Cardiac septum (tissue), 1 donor: ENCODE measurements at regions not wholly inside any gene's neighbourhood (a gene's known extent, or its start where the extent isn't known, plus 50 kb on each side); places are given as distances from the start of the nearest gene placed in this dataset.
"Not testable (repeated sequence)": the region's sequence is repeated elsewhere in the genome, so short reads cannot be mapped to it uniquely, and the experiment has no call there.

Experiments
- DNase-seq: peaks from one replicate; pipeline ENCODE4 v3.0.0-alpha.2; 2020; ENCODE audit warnings: low spot score
- intact Hi-C: fragments of 100-400 bp; cut with DNase I; formaldehyde crosslinking; loops from one replicate; pipeline ENCODE4 v1.14.0; 2022
- donor health status: DM: no; HTN: no; CAD: no.

GRCh38 chr3:176193032-176193730 lies 1004.1 kb downstream of the TBL1XR1 start:
- DNase-seq = no peak
- intact Hi-C loops = no loop called here

- DNase-seq = no peak
- intact Hi-C loops = no loop called here
These were observed 1006.5 kb downstream of the TBL1XR1 start for GRCh38 chr3:176190755-176191154.

DNA sequence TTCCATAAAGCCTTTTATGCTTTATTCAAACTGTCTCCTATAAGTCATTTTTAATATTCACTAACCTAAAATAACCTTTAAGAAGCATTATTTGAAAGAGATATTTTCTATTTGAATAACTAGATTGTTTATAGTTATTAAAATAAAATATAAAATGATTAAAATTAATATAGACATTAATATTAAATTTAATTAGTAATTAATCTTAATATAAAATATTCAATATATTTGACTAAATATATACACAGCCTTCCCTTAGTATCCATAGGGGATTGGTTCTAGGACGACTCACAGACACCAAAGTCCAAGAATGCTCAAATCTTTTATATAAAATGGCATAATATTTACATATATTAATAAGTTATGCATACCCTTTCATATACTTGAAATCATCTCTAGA lies 1014.1 kb downstream of the TBL1XR1 start:
- intact Hi-C loops = no loop called here
- no peak for DNase-seq

DNA sequence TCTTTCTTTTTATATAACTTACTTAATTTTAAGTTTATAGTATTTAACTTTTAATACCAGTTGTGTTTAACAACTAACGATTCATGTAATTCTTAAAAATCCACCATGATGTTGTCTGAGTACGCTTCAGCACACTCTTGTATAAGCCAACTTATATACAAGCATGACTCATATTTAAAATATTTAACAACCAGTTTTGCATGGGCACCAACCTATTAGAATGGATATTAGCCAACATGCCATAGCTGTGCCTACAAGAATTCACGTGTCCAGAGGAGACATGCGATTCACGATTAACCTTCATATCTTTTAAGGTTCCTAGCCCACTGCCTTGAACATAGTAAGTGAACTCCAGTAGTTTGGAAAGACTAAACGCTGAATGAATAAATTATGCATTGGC lies 1023.2 kb downstream of the TBL1XR1 start:
- intact Hi-C loops = no loop called here
- DNase-seq = no peak

DNA sequence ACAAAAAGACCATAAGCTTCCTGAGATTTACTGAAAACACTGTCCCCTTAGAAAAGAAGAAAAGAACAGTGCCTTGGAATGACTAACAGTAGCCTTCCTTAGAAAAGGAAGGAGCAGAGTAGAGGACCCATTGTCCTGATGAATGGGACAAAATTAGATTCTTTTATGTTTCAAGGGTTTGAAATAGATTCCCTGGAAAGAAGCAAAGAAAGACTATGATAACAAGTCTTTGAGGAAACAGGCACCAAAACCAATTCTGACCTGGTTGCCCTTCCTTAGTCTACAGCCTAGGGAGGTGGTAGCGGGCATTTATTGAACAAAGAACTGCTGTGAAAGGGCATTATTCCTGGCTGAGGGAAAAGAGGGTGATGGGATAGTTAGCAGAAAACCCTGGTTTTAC lies 1024.8 kb downstream of the TBL1XR1 start:
- intact Hi-C loops = no loop called here
- DNase-seq = no peak

DNA sequence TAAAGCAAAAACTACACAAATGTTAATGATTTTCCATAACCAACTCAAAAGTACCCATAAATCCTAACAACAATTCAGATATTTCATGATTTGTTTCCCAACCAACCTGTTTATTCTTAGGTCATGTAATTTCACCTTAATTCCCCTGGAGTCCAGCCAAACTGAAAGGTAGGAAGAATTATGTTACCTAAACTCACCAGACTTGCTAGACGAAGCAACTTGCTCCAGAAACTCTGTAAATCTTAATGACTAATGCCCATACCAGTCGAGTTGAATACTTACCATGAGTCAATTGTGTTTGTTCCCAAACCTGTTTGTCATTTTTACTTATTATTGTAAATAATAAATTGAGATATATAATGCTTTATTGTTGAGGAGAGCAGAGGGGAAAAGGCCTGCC lies 1030.0 kb downstream of the TBL1XR1 start:
- intact Hi-C loops = no loop called here
- DNase-seq = no peak

- intact Hi-C loops = no loop called here
- DNase-seq = no peak
These were observed 1036.3 kb downstream of the TBL1XR1 start for GRCh38 chr3:176160997-176161396.

DNA sequence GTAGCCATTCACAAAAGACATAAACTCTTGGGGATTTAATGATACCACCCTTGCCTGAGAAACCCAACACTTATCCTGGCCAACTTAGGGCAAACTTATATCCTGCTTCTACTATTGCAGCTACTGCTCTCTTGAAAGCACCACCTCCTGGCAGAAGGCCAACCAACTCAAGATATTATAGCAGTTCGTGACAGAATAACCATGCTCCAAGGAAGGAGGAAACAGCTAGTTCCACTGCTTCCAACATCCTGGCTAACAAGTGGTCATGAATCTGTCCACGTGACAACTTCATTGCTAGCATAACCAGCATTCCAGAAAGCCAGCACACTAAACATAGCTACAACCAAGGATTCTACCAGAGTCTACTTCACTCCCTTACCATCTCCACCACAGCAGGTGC lies 1037.5 kb downstream of the TBL1XR1 start:
- no peak for DNase-seq
- intact Hi-C loops = no loop called here

DNA sequence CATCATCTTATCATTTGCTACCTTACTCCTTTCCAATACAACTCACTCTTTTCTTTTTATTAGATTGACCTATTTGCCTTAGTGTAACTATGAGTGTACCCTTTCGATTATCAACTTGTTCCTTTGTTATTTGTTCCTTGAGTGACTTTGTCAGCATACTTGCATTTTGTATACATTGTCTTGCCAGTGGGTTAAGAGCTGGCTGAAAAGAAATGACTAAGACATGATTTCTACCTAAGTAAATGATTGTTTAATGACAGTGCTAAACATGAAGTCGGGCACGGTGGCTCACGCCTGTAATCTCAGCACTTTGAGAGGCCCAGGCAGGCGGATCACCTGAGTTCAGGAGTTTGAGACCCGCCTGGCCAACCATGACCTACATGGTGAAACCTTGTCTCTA lies 1042.3 kb downstream of the TBL1XR1 start:
- intact Hi-C loops = no loop called here
- no peak for DNase-seq

- intact Hi-C loops = no loop called here
- no peak for DNase-seq
These were observed 1047.7 kb downstream of the TBL1XR1 start for GRCh38 chr3:176149567-176149966.

GRCh38 chr3:176147251-176147650 lies 1050.0 kb downstream of the TBL1XR1 start:
- DNase-seq = no peak
- intact Hi-C loops = no loop called here

DNA sequence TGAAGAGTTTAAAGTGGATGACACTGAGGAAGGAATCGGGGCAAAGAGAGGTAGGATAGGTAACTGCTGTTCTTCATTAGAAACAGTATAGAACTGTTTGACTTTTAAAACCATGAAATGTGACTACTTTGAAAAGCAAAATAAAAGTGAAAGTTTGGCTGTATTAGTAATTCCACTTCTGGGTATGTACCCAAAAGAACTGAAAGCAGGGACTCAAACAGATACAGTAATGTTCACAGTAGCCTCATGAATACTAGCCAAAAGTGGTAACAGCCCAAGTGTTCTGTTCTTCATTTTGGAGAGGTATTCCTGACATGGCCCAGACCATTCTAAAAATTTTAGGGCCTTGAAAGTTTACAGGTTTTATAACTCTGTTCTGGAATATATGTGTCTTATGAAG lies 1055.4 kb downstream of the TBL1XR1 start:
- intact Hi-C loops = no loop called here

GRCh38 chr3:176120507-176120906 lies 1076.8 kb downstream of the TBL1XR1 start:
- intact Hi-C loops = no loop called here
- no peak for DNase-seq

More for the DNA sequence above, 1055.4 kb downstream of the TBL1XR1 start:
- DNase-seq = no peak

GRCh38 chr3:176119826-176120225 lies 1077.5 kb downstream of the TBL1XR1 start:
- no peak for DNase-seq
- intact Hi-C loops = no loop called here

- DNase-seq = no peak
- intact Hi-C loops = no loop called here
These were observed 1090.9 kb downstream of the TBL1XR1 start for GRCh38 chr3:176106380-176106779.

DNA sequence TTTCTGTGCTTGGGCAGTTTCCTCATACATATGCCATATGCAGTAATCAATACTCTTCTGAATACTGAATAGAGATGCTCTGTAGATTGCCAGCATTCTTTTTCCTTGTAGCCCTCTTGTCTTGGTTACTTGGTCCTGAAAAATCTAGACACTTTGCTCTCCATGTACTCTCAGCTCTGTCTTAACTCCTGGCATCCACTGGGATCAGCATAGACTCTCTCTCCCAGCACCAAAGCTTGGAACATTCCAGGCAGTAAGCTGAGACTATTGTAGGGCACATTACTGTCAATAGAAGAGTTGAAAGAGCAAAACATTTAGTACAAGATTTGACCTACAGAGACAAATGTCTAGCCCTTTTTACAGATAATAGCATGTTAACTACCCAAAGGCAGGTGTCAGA lies 1100.3 kb downstream of the TBL1XR1 start:
- no peak for DNase-seq
- intact Hi-C loops = no loop called here

- intact Hi-C loops, DNase-seq: not testable (repeated sequence)
These were observed 1103.4 kb downstream of the TBL1XR1 start for GRCh38 chr3:176093892-176094291.

- intact Hi-C loops = no loop called here
- no peak for DNase-seq
These were observed 1106.6 kb downstream of the TBL1XR1 start for GRCh38 chr3:176090727-176091126.

DNA sequence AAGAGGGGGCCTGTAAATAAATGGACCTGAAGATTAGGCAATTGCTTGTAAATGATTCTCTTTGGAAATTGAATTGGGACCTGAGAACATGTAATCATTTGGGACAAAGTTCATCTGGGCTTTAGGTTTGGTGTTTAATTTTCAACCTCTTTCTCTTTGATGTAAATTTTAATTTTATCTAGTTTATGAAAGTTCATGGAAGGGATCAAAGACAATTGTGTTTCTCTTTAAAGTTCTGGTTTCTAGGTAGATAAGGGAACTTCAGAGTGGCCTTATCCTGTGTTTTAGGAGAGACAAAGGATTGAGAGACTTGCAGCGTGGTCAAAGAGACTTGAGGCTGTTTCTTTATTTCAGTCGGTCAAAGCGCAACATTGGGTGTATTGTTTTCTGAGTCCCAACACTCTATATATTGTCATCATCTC lies 1108.3 kb downstream of the TBL1XR1 start:
- no peak for DNase-seq
- intact Hi-C loops = no loop called here

GRCh38 chr3:176087066-176087697 lies 1110.1 kb downstream of the TBL1XR1 start:
- no peak for DNase-seq
- intact Hi-C loops = no loop called here

DNA sequence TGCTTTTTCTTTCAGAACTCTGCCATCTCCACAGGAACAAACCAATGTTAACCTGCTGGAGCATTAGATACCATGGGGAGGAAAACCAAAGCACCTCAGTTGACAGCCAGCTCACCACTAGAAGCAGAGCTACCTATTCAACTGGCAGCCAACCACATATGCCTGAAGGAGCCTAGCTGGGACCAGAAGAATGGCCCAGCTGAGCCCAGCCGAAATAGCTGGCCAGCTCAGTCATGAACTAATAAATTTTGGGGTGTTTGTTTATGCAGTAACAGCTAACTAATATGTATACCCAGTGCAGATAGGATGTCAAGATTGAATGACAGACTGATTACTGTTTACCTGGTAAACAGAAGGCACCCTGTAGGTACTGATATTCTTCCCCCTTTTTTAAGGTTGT lies 1117.5 kb downstream of the TBL1XR1 start:
- intact Hi-C loops = no loop called here
- DNase-seq = no peak

GRCh38 chr3:176078906-176079305 lies 1118.4 kb downstream of the TBL1XR1 start:
- intact Hi-C loops = no loop called here
- no peak for DNase-seq
